Stimulated activated CD8-positive, alpha-beta memory T cell treated with anti-CD3 and anti-CD28 coated beads, Interleukin-7, amount 100 ng/mL, for 48 hours (primary cell): ENCODE measurements at regions not wholly inside any gene's neighbourhood (a gene's known extent, or its start where the extent isn't known, plus 50 kb on each side); places are given as distances from the start of the nearest gene placed in this dataset.

ENCODE experiments used
- DNase-seq, 2 donors: peaks; one replicate each; pipeline ENCODE4 v3.0.0-alpha.2; 2020; ENCODE audit warnings: low read depth in 1 of 2; ENCODE audit errors: extremely low read depth in 1 of 2

DNA sequence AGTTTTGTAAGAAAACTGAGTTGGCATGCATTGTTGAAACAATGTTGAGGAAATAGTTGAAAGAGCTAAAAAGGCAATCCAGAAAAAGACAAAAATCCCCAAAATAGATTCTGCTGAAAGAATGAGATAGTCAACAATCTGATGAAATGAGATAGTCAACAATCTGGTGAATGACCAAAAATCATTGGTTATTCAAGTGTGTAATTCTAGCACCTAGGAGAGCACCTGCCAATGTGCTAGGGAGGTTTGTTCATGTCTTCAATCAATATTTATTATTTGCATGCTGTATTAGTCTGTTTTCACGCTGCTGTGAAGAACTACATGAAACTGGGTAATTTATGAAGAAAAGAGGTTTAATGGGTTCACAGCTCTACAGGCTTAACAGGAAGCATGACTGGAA lies 307.1 kb upstream of the HSF2 start:
- no peak for DNase-seq

DNA sequence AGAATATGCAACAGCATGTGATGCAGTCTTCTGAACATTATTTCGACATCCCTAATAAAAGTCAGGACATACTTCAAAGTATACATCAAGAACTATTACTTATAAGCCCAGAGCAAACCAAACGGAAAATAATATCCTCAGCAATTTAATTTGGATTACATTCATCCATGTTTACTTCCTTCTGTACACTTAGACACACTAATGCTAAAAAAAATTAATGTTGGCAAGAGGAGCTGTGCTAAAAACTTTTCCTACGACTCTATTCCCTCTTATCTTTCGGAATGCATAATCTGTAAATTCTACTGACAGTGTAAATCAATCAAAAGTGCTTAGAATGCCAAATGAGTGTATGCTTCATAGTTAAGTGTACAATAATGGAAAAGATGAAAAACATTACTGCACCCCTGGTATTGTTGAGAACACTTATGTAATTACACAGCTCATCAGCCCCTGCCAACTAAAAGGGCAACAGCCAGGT lies 301.2 kb upstream of the HSF2 start:
- DNase-seq, result no peak

DNA sequence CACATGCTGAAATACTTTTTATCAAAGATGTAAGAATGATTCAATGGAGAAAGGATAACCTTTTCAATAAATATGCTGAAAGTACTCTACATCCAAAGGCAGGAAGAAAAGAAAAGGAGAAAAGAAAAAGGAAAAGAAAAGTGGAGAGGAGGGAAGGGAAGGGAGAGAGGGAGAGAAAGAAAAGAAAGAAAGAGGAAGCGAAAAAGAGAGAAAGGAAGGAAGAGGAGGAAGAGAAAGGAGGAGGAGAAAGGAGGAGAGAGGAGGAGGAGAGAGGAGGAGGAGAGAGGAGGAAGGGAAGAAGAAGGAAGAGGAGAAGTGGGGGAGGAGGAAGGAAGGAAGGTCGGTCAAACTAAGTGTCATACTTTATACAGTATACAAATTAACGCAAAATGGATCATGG lies 297.4 kb upstream of the HSF2 start:
- no peak for DNase-seq

DNA sequence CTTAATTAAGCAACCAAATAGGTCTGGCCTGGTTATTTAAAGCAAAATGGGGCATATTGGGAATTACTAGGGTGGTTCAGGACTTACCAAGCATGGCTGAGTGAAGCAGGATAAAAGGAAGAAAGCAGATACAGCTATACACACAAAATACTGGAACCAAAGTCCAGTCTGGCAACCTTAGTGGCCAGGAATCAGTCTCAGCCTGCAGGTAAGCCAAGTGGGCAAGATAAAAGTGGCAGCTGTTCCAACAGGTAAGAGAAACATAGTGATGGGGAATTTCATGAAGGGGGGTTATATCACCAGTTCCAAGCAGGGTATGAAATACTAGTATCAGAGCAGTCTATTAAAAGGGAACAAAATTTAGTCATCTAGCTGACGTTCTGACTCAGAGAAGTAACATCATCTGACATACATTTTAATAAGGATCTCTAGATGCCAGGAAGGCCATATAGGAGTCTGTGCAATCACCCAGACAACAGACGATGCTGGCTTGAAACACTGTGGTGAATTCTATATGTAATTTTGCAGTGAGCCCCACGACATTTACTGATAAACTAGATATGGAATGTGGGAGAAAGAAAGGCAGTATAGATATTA lies 292.1 kb upstream of the HSF2 start:
- no peak for DNase-seq

DNA sequence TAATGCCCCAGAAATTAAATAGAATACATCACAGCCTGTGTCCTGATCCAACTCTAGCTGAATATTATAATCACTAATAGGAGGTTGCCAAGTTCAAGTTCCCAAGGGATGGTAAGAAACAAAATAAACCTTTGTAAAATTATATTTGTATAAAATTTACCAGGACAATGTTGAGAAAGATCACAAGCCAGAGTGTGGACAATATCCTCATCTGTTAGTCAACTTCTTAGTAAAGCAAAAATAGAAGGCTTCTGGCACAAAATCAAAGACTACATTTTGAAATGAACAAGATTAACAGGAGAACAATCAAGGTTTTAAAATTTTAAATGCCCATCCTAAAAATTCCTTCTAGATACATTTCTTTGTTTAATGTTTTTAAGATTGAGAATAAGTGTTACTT lies 290.4 kb upstream of the HSF2 start:
- no peak for DNase-seq

DNA sequence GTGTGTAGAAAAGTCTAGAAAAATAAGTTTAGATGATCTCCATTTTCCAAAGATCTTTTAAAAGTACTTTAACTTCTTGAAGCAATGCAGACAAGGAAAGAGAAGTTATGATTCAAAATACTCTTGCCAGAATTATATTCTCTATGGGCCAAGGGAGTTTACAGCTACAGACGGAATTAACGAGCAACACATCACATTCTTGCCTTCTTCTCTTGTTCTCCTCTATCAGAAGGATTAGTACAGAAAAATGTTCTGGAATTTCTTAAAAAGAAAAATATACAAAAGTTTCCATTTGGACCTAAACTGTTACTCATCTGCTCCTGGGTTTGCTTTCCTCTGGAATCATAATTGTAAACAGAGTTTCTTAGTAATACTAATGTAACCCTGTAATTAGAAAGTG lies 284.7 kb upstream of the HSF2 start:
- no peak for DNase-seq

DNA sequence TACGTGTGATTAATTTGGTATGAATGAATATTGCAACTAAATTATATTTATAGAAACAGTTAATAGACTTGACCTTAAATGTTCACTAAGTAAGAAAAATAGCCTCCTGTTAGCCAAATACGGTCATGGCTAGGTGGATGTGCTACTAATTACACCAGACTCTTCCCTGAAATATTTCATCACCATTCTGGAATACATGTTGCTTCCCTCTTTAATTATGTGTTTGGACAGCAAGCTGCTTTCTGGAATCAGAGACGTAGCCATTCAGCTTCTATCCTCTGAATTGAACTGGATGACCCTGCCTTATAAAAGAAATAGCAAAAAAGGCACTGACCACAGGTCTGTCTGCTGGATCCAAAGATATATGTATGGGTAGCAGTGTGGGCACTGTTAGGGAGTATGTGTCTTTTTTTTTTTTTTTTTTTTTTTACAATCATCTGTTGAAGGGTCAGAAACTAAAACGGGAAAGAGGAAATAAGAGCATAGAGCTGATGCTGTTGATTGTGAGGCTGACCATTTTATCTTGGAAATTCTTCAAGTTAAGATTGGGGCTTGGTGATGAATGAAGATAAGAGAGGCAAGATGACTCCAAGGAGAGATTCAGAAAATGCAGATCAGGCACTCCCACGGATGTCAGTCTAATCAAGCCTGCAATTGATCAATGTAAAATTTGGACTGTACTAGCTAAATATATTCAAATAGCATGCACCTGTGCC lies 283.2 kb upstream of the HSF2 start:
- DNase-seq, result no peak

DNA sequence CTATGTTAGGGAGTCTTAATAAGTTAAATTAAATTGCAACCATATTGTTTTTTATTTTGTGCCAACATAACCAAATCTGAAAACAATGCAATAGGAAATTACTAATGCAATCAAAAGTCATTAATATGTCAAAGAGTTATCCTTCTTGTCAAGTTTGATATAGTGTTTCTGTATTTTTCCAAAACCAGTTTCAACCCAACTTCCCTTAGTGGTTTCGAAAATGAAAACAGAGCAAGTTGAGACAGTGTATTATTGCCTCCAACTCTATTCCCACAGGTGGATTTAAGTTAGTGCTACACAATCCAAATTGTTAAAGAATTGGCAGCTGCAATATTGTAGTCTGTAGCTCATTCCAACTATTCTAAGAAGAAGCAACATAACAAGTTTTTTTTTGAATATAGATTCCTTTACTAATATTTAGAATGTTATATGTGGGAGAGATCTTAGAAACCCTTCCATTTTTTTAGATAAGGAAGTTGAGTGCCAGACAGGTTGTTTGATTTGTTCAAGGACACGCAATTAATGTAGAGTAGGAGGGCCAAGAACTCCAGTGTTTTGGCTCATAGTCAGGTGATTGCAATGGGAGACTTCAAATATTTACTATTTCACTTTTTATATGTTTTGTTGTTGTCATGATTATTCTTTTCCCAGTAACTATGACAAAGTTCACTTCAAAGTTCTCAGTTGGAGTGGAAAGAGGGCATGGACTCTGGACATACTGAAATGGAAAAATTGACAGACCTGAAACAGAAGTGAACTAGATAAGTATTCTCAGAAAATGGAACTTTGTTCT lies 282.4 kb upstream of the HSF2 start:
- no peak for DNase-seq

DNA sequence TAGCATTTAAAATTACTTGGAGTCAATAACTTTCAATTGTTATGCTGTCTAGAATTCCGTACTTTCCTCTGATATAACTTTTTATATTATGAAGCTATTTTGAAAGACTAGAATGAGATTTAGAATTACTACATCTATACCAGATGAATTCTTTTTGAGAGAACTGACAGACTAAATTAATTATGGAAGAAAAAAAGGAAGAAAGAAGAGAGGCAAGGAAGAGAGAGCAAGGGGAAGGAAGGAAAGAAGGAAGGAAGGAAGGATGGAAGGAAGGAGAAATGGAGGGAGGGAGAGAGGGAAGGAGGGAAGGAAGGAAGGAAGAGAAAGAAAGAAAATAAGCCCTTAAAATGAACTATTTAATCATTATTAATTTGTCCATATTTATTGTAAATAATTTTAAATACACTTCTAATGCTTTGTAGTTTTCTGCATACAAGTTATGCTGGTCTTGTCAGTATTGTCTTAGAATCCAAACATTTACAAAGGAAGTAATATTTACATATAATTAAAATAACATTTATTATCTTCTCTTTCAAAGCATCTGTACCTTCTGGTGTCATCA lies 280.4 kb upstream of the HSF2 start:
- DNase-seq, result no peak

DNA sequence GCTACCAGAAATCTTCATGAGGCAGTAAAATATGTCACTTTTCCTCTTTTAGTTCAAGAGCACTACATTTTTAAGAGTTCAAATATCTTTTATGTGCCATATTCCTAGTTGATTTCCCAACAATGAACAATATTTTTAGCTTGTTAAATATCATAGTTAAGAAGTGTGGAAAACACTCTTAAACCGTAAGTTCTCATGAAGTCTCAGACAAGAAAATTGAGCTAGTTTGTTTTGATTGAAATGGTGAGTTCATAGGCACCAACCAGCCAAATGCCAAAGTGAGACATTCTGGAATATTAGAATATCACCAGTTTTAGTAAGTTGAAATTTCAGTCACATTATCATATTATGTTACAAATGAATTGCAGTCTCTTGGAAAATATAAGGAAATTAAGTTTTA lies 277.2 kb upstream of the HSF2 start:
- no peak for DNase-seq

DNA sequence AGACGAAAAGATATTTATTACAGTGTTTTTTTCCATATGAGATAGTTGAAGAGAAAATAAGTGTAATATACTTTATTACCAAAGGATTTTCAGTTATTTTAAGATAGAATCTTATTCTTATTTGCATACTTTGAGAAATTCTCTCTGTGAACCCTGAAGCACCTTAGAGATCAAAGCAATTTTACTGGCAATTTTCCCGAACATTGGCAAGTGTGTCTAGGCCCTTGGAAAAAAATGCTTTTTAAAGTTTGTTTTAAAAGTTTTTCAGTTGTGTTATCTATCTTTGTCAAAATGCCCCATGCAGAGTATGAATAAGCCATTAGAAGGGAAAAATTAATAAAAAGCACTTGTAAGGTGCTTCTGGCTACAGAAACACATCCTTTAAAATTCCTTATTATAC lies 276.8 kb upstream of the HSF2 start:
- DNase-seq, result no peak

DNA sequence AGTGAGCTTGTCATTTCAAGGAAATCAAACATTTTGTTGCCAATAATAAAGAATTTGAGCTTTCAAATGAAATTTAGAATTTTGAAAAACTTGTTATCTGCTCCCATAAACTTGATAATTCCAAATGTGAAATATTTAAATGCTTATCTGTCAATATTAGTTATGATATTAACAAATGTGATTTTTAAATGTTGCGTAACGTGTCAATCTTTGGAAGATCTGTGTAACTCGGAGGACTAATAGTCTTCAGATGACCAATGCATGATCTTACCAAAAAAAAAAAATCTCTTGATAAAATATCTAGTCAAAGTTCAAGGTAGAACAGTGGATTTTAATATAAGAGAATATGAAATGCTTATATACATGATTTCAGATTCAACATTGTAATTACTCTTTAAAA lies 274.5 kb upstream of the HSF2 start:
- no peak for DNase-seq

DNA sequence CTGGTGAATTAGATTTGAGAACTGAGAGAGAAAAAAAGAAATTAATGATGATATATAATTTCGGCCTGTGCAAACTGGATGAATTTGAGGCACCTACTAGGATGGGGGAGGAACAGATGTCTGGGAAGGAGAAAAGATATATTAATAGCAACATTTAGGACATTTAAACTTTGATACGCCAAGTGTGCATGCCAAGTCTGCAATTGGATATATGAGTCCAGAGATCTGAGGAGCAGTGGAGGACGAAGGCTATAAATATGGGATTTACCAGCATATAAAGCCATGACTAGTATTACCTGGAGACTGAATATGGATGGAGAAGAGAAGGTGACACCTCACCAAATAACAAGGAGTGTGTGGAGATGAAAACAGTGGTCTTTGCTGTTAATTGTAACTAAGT lies 272.6 kb upstream of the HSF2 start:
- DNase-seq, result no peak

DNA sequence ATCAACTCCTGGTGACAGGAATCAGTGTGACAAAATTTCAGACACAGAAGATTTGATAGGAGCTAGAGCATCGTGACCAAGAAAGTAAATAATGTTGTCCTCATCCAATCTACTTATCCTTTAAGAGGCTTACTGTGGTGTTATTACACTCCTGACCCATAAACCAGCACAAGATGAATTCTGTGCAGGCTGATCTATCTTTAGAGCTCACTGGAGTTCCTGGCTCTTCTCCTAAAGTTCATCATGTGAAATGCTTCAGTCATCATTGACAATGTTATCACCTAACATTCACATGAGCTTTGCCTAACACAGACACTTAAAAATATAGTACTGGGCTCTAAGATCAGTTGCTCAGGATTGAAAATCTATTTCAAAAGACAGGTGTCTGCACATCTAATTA lies 271.0 kb upstream of the HSF2 start:
- DNase-seq, result no peak

DNA sequence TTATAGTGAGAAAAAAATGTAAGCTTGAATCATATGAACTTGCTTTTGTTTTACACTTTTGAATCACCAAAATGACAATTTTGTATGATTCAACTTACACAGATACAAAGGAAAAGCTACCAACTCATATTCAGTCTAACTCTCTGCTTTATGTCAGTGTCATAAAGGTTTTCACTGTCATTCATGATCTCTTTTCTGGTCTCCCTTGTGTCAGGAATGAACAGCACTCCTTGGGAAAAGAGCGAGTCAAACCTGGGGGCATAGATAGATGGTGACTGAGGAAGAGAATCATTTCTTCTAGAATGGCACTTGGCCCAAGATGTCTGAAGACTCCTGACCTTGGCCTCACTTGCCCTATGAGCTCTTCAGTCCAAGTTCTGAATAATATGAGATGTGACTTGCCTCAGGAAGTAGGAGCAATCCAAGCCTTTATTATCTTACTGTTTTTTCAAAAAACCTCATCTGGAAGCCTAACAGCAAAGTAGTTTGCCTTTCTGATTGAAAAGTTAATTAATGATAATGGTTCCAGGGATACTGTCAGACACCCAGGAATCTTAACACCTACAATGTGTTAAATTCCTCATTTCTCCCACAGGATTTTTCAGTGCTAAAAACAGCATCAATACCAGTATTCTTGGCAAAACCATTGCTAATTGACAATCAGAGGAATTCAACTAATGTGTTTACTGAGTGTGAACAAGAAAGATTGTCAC lies 270.0 kb upstream of the HSF2 start:
- no peak for DNase-seq

DNA sequence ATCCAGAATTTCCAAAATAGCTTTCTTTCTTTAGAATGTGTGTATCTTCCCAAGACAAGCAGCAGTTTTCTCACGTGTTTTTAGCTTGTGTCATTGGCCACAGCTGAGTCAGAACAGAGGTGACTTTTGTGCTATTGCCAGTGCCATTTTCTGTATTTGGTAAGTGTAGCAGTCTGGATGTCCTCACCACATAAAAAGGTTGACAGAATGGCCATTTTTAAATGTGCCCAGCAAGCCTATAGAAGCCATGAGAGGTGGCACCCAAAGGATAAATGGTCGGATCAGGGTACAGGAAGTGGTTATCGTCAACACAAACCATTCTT lies 269.5 kb upstream of the HSF2 start:
- no peak for DNase-seq

DNA sequence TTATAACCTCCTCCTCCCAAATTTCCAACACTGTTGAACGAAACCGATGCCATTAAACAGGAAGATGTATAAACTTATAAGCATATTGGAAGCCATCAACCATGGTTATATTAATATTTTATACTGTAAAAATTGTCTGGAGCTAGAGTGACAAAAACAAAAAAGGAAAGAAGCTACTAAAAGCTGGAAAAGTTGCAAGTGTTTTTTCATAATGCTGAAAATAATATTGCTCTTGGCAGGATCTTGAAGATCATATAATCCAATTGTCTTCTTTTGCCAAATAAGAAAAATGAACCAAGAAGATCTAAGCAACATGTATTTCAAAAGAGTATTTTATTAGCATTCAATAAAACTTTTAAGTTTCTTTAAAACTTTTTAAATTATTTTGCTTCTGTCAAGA lies 268.9 kb upstream of the HSF2 start:
- DNase-seq, result no peak

DNA sequence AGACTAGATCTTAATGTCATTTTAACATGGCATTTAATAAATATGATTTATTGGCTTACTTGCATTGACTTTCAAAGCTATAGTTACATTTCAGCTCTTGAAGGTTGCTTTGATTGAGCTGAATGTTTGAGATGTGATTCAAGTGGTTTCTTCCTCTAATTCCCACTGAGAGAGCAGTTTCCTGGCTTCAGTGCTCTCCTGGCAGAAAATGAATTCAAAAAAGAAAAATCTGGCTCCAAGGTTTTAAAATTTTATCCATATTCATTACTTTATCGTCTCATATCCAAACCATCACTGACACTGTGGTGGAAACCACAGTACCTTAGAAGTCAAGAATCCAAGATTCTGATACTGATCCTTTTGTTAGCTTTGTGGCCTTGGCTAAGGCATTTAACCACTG lies 263.1 kb upstream of the HSF2 start:
- DNase-seq, result no peak

DNA sequence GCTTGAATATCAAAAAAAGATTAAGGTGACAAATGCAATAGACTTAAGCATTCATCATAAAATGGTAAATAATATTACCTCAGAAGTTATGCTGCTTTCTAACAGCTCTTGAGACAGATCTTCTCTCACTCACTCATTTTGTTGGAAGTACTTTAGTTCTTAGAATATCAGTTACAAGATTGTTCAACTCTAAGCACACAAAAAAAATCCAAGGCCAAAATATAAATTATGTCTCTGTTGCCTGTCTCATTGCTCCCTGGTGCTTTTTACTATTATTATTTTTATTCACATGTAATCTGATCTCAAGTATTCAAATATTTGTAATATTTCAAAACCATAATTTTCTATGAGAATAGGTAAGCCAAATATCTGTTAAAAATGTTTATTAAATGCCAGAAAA lies 259.4 kb upstream of the HSF2 start:
- no peak for DNase-seq

DNA sequence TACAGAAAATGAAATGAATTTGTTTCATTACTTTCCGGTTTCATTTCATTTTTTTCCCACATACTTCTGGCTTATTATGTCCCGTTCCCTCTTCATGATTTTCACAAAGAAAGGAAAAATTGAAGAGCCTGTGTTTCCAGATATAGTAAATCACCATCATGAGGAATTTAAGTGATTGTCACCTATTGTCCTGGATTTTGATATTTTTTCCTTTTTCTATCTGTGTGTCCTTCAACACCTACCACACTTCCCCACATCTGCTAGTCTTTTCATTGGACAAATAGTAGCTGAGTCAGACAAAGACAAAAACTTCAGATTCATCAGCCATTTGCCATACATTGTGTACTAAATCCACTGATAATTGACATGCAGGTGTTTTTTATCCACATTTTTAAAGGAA lies 258.2 kb upstream of the HSF2 start:
- no peak for DNase-seq

DNA sequence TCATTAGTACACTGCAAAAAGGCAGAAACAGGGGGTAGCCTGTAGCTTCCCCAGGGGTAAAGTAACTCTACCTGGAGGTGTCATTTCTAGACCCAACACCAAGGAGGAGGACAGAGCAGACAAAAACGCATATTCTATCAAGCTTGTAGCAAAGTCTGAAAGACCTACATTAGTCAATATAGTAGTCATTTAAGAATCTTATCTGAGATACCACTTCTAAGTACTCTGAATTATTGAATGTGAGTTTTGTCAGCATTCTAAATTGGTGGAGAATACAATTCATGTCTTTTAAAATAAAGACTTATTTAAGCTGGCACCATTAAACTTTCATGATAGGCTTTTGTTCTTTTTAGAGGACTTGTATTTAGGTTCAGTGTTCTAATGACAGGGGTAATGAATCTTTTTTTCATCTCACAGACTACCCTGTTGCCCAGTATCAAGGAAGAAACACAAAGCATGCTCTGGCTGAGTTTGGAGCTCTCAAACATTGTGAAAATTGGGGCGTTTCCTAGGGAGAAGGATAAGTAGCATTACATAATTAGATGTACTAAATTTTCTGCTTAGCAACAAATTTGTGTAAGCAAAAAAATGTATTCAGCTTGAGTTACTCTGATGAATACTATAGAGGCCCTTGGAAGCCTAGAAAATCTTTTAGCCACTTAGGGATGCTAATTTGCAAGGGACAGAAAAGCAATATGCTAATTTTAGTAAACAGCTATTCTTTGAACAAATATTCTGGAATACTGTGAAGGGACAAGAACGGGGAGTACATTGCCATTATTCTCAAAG lies 255.4 kb upstream of the HSF2 start:
- DNase-seq, result no peak
